IMR-90 (cell line): ENCODE measurements at regions not wholly inside any gene's neighbourhood (a gene's known extent, or its start where the extent isn't known, plus 50 kb on each side); places are given as distances from the start of the nearest gene placed in this dataset.

Experiments used
- ATAC-seq: fragments of 200-7000 bp; cut with Tn5 transposase; 2 replicates; pipeline ENCODE4 v1.9.1; 2020; ENCODE audit warnings: low read depth, mild to moderate bottlenecking, moderate library complexity
- BruUV-seq: library from RNA; stranded (reverse); fragments of 400-500 nt; replicated peaks from 2 replicates; lab custom pipeline; 2021; lab: Mats Ljungman, UMichigan
- CTCF ChIA-PET: fragments of 300-600 bp; formaldehyde crosslinking; extraction: SDS; loops from one replicate; lab custom pipeline; 2021; ENCODE audit warnings: antibody characterized with exemption; lab: Yijun Ruan, JAX
- POLR2A ChIA-PET: fragments of 300-600 bp; sonication (Branson Sonifier 250); formaldehyde crosslinking; loops from one replicate; lab custom pipeline; 2022; ENCODE audit warnings: antibody characterized with exemption; ENCODE audit not compliant: unreplicated experiment; lab: Charles Lee
- DNase-seq: peaks from one replicate; pipeline ENCODE4 v3.0.0; 2013
- H2AFZ ChIP-seq: replicated peaks from 2 replicates; pipeline ENCODE3; 2013; ENCODE audit warnings: low read length, mild to moderate bottlenecking; ENCODE audit not compliant: poor library complexity
- H2AK5ac ChIP-seq: 2 replicates; pipeline ENCODE4 v1.6.1; 2013; ENCODE audit warnings: low read depth, low read length, inconsistent platforms
- H2AK9ac ChIP-seq: replicated peaks from 2 replicates; pipeline ENCODE3; 2013; ENCODE audit warnings: mild to moderate bottlenecking, low read depth, low read length, moderate library complexity; ENCODE audit not compliant: poor library complexity
- H2BK120ac ChIP-seq: 2 replicates; pipeline ENCODE4 v1.6.1; 2013; ENCODE audit warnings: low read depth, low read length, inconsistent platforms
- H2BK15ac ChIP-seq: 3 replicates; pipeline ENCODE4 v1.6.1; 2013; ENCODE audit warnings: low read depth, low read length, inconsistent platforms
- H2BK20ac ChIP-seq: 2 replicates; pipeline ENCODE4 v1.6.1; 2013; ENCODE audit warnings: low read depth, mild to moderate bottlenecking, inconsistent platforms, low read length, moderate library complexity
- H2BK5ac ChIP-seq: 2 replicates; pipeline ENCODE4 v1.6.1; 2013; ENCODE audit warnings: mild to moderate bottlenecking, low read depth, low read length, inconsistent platforms; ENCODE audit not compliant: poor library complexity, severe bottlenecking
- H3K14ac ChIP-seq: replicated peaks from 2 replicates; pipeline ENCODE4 v1.6.1; 2013; ENCODE audit warnings: low read depth, low read length, inconsistent platforms
- H3K18ac ChIP-seq: 2 replicates; pipeline ENCODE4 v1.6.1; 2013; ENCODE audit warnings: low read depth, low read length, control low read depth
- H3K23ac ChIP-seq: 2 replicates; pipeline ENCODE4 v1.6.1; 2013; ENCODE audit warnings: low read depth, low read length, inconsistent platforms
- H3K27ac ChIP-seq: 2 replicates; pipeline ENCODE4 v1.5.1; 2013; ENCODE audit warnings: mild to moderate bottlenecking, control low read depth, low read length; ENCODE audit not compliant: insufficient read depth
- H3K27me3 ChIP-seq: 2 replicates; pipeline ENCODE4 v1.6.1; 2013; ENCODE audit warnings: low read length; ENCODE audit not compliant: control insufficient read depth, insufficient read depth
- H3K36me3 ChIP-seq: 2 replicates; pipeline ENCODE4 v1.6.1; 2013; ENCODE audit warnings: low read length, mixed read lengths; ENCODE audit not compliant: control insufficient read depth, insufficient read depth
- H3K4ac ChIP-seq: 2 replicates; pipeline ENCODE4 v1.6.1; 2013; ENCODE audit warnings: low read depth, low read length, inconsistent platforms
- H3K4me1 ChIP-seq: 2 replicates; pipeline ENCODE4 v1.6.1; 2013; ENCODE audit warnings: low read length, mixed read lengths; ENCODE audit not compliant: control insufficient read depth, insufficient read depth
- H3K4me2 ChIP-seq: 2 replicates; pipeline ENCODE4 v1.6.1; 2013; ENCODE audit warnings: low read depth, mild to moderate bottlenecking, control low read depth, low read length, moderate library complexity
- H3K4me3 ChIP-seq: 2 replicates; pipeline ENCODE4 v1.5.1; 2013; ENCODE audit warnings: low read depth, mild to moderate bottlenecking, control low read depth, low read length, moderate library complexity; ENCODE audit not compliant: insufficient read depth
- H3K56ac ChIP-seq: 2 replicates; pipeline ENCODE4 v1.6.1; 2013; ENCODE audit warnings: low read length, inconsistent platforms; ENCODE audit not compliant: insufficient read depth; ENCODE audit errors: extremely low read depth
- H3K79me1 ChIP-seq, 2 experiments: 2 replicates each; pipeline ENCODE4 v1.6.1; 2013; ENCODE audit warnings: low read length in 2 of 2, inconsistent platforms in 1 of 2, low read depth in 1 of 2
- H3K9ac ChIP-seq: 2 replicates; pipeline ENCODE4 v1.6.1; 2013; ENCODE audit warnings: low read depth, low read length, control low read depth
- H3K9me1 ChIP-seq: 2 replicates; pipeline ENCODE4 v1.6.1; 2013; ENCODE audit warnings: low read length, inconsistent platforms; ENCODE audit not compliant: insufficient read depth
- H3K9me3 ChIP-seq: 2 replicates; pipeline ENCODE4 v1.6.1; 2013; ENCODE audit warnings: low read length; ENCODE audit not compliant: control insufficient read depth, insufficient read depth
- H4K20me1 ChIP-seq: 2 replicates; pipeline ENCODE4 v1.6.1; 2013; ENCODE audit warnings: low read length, inconsistent platforms; ENCODE audit not compliant: insufficient read depth
- H4K5ac ChIP-seq: 2 replicates; pipeline ENCODE4 v1.6.1; 2013; ENCODE audit warnings: mild to moderate bottlenecking, low read depth, low read length, control low read depth
- H4K8ac ChIP-seq, 2 experiments: 2 replicates each; pipeline ENCODE4 v1.6.1; 2013; ENCODE audit warnings: low read depth in 2 of 2, low read length in 2 of 2, control low read depth in 1 of 2, inconsistent platforms in 1 of 2
- H4K91ac ChIP-seq: 2 replicates; pipeline ENCODE4 v1.6.1; 2013; ENCODE audit warnings: low read depth, low read length, inconsistent platforms; ENCODE audit not compliant: insufficient read depth
- CEBPB ChIP-seq: IDR thresholded peaks from 2 replicates; pipeline ENCODE4 v1.6.1; 2012; ENCODE audit warnings: low read depth, low read length, improper control_type of control experiment
- RFX5 ChIP-seq: IDR thresholded peaks from 2 replicates; pipeline ENCODE4 v1.8.0; 2012; ENCODE audit warnings: low read depth, mild to moderate bottlenecking, low read length, moderate library complexity
- WGBS, 2 experiments: methylation state at CpG; one replicate each; pipeline versions ENCODE4 v1.1.5 to v1.1.7; 2013; ENCODE audit warnings: missing lambda C conversion rate in 2 of 2; ENCODE audit not compliant: insufficient read length in 1 of 2; ENCODE audit errors: extremely low coverage in 2 of 2; 5-methylcytosine and 5-hydroxymethylcytosine counted together
- dilution Hi-C: fragments of 300-500 bp; cut with HindIII; formaldehyde crosslinking; loops from one replicate; pipeline ENCODE4 v1.14.3; 2018; ENCODE audit warnings: low sequenced_read_pairs; ENCODE audit not compliant: unreplicated experiment
- in situ Hi-C: fragments of 300-500 bp; cut with MboI; formaldehyde crosslinking; loops from 3 replicates; pipeline ENCODE4 v1.14.3; 2019; ENCODE audit warnings: low sequenced_read_pairs, inconsistent platforms, mixed read lengths
- intact Hi-C: fragments of 100-400 bp; cut with micrococcal nuclease; formaldehyde crosslinking; loops from 2 replicates; pipeline ENCODE4 v1.10.0; 2022

DNA sequence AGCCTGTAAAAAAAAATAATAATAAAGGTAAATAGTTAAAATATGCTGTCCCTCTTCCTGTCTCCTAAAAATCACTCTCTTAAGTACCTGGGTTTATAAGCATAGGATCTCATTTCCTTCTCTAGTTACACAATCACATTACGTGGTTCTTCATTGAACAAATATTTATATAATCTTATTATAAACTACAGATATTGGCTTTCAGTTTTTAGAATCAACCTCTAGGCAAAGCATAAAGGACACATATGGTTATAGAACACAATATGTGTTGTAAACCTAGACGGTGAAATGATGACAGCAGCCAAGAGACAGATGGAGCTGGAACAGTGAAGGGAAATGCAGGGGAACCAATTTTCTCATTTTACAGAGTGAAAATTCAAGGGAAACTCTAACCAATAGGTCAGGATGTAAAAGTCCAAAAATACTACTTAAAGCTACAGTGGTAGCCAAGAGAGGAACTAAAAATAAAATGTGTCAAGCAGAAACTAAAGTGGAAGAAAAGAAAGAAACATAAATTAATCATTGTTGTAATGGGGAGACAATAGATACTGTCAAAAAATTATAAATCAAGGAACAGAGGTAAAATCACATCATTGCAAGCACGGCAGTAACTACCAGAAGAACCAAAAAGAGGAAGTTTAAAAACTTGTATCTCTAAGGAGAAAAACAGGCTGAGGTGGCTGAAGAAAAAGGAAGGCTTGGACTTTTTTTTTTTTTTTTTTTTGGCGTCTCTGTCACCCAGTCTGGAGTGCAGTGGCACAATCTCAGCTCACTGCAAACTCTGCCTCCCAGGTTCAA lies 82.8 kb upstream of the CDYL start:
- no peak overlapping the region for H3K4me3 ChIP-seq
- peak overlapping the region; percentile 44 for H3K18ac ChIP-seq
- peak; percentile 62 for ATAC-seq
- in situ Hi-C loops, result no loop called here
- H4K8ac ChIP-seq, result no peak overlapping the region
- H2BK120ac ChIP-seq, result 0 out of 2 replicates have a peak overlapping the region, but pooled peaks have one; percentile 17
- no peak overlapping the region for H3K56ac ChIP-seq
- H3K36me3 ChIP-seq, result no peaks in the 10 kb centered on the region
- no peaks in the 10 kb centered on the region for H3K27me3 ChIP-seq
- dilution Hi-C loops, result no loop called here
- peak overlapping the region; percentile 63 for H3K4me2 ChIP-seq
- ChIA-PET POLR2A (no interaction called here), CTCF (interaction anchor here (0.6 to 0.9 kb wide), 3 partner anchors 16 to 503 kb away, joined by 3 read pairs; no protein-coding TSS in a partner anchor)
- no peak overlapping the region for H2AK9ac ChIP-seq
- no peaks in the 10 kb centered on the region for H3K79me1 ChIP-seq
- peak; percentile 72 for DNase-seq
- H3K9me3 ChIP-seq, result no peaks in the 10 kb centered on the region
- H4K5ac ChIP-seq, result no peak overlapping the region; the same call in 1 of the 2 replicates
- no peak overlapping the region for H2BK15ac ChIP-seq
- no peaks in the 10 kb centered on the region for H4K20me1 ChIP-seq
- H3K23ac ChIP-seq, result no peak overlapping the region
- H3K4ac ChIP-seq, result no peak overlapping the region
- H2BK20ac ChIP-seq, result no peak overlapping the region
- H3K14ac ChIP-seq, result no peak overlapping the region
- no peak overlapping the region for H2AK5ac ChIP-seq
- peak overlapping the region; percentile 20 for H2BK5ac ChIP-seq
- TF ChIP-seq RFX5, result no peak
- TF ChIP-seq CEBPB, result peak; percentile 50
- no peaks in the 10 kb centered on the region for H3K9me1 ChIP-seq
- intact Hi-C loops, result no loop called here
- H3K27ac ChIP-seq, result peak overlapping the region; percentile 40; the same call in 1 of the 2 replicates
- no CpG with 5 or more reads among the region's 4 CpGs for WGBS, 2 experiments
- no peak overlapping the region for H4K91ac ChIP-seq
- no peak overlapping the region for H3K9ac ChIP-seq
- H2AFZ ChIP-seq, result no peak overlapping the region
- peaks cover 1% of the 10 kb centered on the region; the same call in 1 of the 2 replicates for H3K4me1 ChIP-seq
- BruUV-seq, result no TSS peak
